ENCODE measurements at regions not wholly inside any gene's neighbourhood (a gene's known extent, or its start where the extent isn't known, plus 50 kb on each side); places are given as distances from the start of the nearest gene placed in this dataset.

GRCh38 chr13:97758317-97758716 lies 195.2 kb upstream of the IPO5 start:
- no peak overlapping the region for H3K4me3 ChIP-seq
- no peaks in the 10 kb centered on the region for H3K79me2 ChIP-seq
- H4K20me1 ChIP-seq (ENCODE audit: insufficient read depth, poor library complexity, severe bottlenecking) = no peaks in the 10 kb centered on the region
- no peak overlapping the region for H3K4me2 ChIP-seq
- no peaks in the 10 kb centered on the region for H3K27me3 ChIP-seq
- no peak for TF ChIP-seq EZH2phosphoT487 (IDR thresholded peaks at IDR 0.05; ENCODE audit: low read depth, severe bottlenecking, unreplicated experiment)
- TF ChIP-seq, protein P1, sequence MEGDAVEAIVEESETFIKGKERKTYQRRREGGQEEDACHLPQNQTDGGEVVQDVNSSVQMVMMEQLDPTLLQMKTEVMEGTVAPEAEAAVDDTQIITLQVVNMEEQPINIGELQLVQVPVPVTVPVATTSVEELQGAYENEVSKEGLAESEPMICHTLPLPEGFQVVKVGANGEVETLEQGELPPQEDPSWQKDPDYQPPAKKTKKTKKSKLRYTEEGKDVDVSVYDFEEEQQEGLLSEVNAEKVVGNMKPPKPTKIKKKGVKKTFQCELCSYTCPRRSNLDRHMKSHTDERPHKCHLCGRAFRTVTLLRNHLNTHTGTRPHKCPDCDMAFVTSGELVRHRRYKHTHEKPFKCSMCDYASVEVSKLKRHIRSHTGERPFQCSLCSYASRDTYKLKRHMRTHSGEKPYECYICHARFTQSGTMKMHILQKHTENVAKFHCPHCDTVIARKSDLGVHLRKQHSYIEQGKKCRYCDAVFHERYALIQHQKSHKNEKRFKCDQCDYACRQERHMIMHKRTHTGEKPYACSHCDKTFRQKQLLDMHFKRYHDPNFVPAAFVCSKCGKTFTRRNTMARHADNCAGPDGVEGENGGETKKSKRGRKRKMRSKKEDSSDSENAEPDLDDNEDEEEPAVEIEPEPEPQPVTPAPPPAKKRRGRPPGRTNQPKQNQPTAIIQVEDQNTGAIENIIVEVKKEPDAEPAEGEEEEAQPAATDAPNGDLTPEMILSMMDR (IDR thresholded peaks at IDR 0.05; ENCODE audit: poor library complexity) = no peak
- TF ChIP-seq EZH2 (IDR thresholded peaks at IDR 0.05; ENCODE audit: borderline replicate concordance) = no peak
- WGBS (ENCODE audit: low lambda C conversion rate, missing lambda C conversion rate) = 52% methylated on average over 3 of the region's 3 CpGs
- H3K9me3 ChIP-seq (ENCODE audit: low read depth) = no peaks in the 10 kb centered on the region
- H3K4me1 ChIP-seq (ENCODE audit: insufficient read depth) = no peaks in the 10 kb centered on the region
- H3K9me2 ChIP-seq (replicated peaks; ENCODE audit: insufficient read depth) = no peaks in the 10 kb centered on the region
- H3K36me3 ChIP-seq (replicated peaks; ENCODE audit: insufficient read depth, low read depth) = no peaks in the 10 kb centered on the region
- H2AFZ ChIP-seq = no peak overlapping the region
- DNase-seq (ENCODE audit: low spot score) = no peak
- no peak overlapping the region for H3K27ac ChIP-seq

- Histone ChIP-seq H3K36me3 (replicated peaks; ENCODE audit: insufficient read depth, low read depth) (no peaks in the 10 kb centered on the region), H3K4me2 (no peak overlapping the region), H2AFZ (no peak overlapping the region), H3K9me3 (ENCODE audit: low read depth) (no peaks in the 10 kb centered on the region), H3K27me3 (no peaks in the 10 kb centered on the region), H4K20me1 (ENCODE audit: insufficient read depth, poor library complexity, severe bottlenecking) (no peaks in the 10 kb centered on the region), H3K4me1 (ENCODE audit: insufficient read depth) (no peaks in the 10 kb centered on the region), H3K4me3 (no peak overlapping the region), H3K79me2 (no peaks in the 10 kb centered on the region), H3K9me2 (replicated peaks; ENCODE audit: insufficient read depth) (no peaks in the 10 kb centered on the region), H3K27ac (no peak overlapping the region)
- peak; percentile 12 for DNase-seq (ENCODE audit: low spot score)
- WGBS (ENCODE audit: low lambda C conversion rate, missing lambda C conversion rate) = 65% methylated on average over 3 of the region's 3 CpGs
- TF ChIP-seq EZH2phosphoT487 (IDR thresholded peaks at IDR 0.05; ENCODE audit: low read depth, severe bottlenecking, unreplicated experiment) (no peak), EZH2 (IDR thresholded peaks at IDR 0.05; ENCODE audit: borderline replicate concordance) (no peak)
- TF ChIP-seq, protein P1 (IDR thresholded peaks at IDR 0.05; ENCODE audit: poor library complexity) = no peak
Measured at GRCh38 chr13:97761796-97762540, 191.5 kb upstream of the IPO5 start.

DNA sequence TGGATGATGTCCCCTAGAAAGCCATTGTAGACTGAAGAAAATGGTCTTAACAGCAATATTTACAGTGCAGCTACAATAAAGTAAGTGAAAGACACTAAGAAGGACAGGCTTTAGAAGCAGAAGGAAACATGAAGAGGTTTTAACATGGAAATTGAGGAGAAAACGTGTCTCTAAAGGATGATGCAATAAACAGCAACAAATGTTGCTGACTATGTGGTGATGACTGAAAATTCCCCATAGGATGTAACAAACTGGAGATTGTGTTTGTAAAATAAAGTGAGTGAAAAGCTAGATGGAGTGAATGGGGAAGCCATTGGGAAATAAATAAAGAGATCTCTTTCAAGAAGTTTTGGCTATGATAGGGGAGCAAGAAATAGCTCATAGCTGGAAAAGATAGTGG lies 186.7 kb upstream of the IPO5 start:
- Histone ChIP-seq H3K36me3 (replicated peaks; ENCODE audit: insufficient read depth, low read depth) (no peaks in the 10 kb centered on the region), H4K20me1 (ENCODE audit: insufficient read depth, poor library complexity, severe bottlenecking) (no peaks in the 10 kb centered on the region), H3K9me2 (replicated peaks; ENCODE audit: insufficient read depth) (no peaks in the 10 kb centered on the region), H3K27ac (no peak overlapping the region), H3K4me1 (ENCODE audit: insufficient read depth) (no peaks in the 10 kb centered on the region), H3K4me3 (no peak overlapping the region), H3K4me2 (no peak overlapping the region), H3K27me3 (no peaks in the 10 kb centered on the region), H3K79me2 (no peaks in the 10 kb centered on the region), H3K9me3 (ENCODE audit: low read depth) (no peaks in the 10 kb centered on the region), H2AFZ (no peak overlapping the region)
- TF ChIP-seq, protein P1 (IDR thresholded peaks at IDR 0.05; ENCODE audit: poor library complexity) = no peak
- TF ChIP-seq EZH2 (IDR thresholded peaks at IDR 0.05; ENCODE audit: borderline replicate concordance) = no peak
- no peak for TF ChIP-seq EZH2phosphoT487 (IDR thresholded peaks at IDR 0.05; ENCODE audit: low read depth, severe bottlenecking, unreplicated experiment)
- no peak for DNase-seq (ENCODE audit: low spot score)
- 58% methylated on average over 1 of the region's 1 CpG for WGBS (ENCODE audit: low lambda C conversion rate, missing lambda C conversion rate)

Measured in hepatocyte (in vitro differentiated cells).